HEK293T (cell line): ENCODE measurements at regions not wholly inside any gene's neighbourhood (a gene's known extent, or its start where the extent isn't known, plus 50 kb on each side); places are given as distances from the start of the nearest gene placed in this dataset.

Experiments used
- CTCF ChIA-PET: fragments of 350-600 bp; formaldehyde crosslinking; extraction: SDS; loops from one replicate; lab custom pipeline; 2021; ENCODE audit warnings: antibody characterized with exemption, inconsistent platforms; lab: Yijun Ruan, JAX
- POLR2A ChIA-PET: fragments of 350-600 bp; formaldehyde crosslinking; extraction: SDS; loops from one replicate; lab custom pipeline; 2020; ENCODE audit warnings: antibody characterized with exemption, inconsistent platforms; lab: Yijun Ruan, JAX
- DNase-seq: peaks from one replicate; pipeline ENCODE4 v3.0.0; 2012; ENCODE audit warnings: mixed read lengths; ENCODE audit errors: extremely low spot score
- ARNT ChIP-seq: fragments of 450-650 bp; IDR thresholded peaks from 2 replicates; pipeline ENCODE4 v1.6.1; 2017; ENCODE audit warnings: mild to moderate bottlenecking
- BHLHE40 ChIP-seq: fragments of 450-650 bp; IDR thresholded peaks from 2 replicates; pipeline ENCODE4 v1.6.1; 2016; ENCODE audit warnings: mild to moderate bottlenecking, moderate library complexity, borderline replicate concordance
- CTBP1 ChIP-seq: fragments of 450-650 bp; IDR thresholded peaks from 2 replicates; pipeline ENCODE4 v1.6.1; 2016; ENCODE audit warnings: borderline replicate concordance
- ELF4 ChIP-seq: fragments of 450-650 bp; IDR thresholded peaks from 2 replicates; pipeline ENCODE4 v1.6.1; 2017; ENCODE audit warnings: antibody characterized with exemption
- FOXA1 ChIP-seq: fragments of 450-650 bp; IDR thresholded peaks from 2 replicates; pipeline ENCODE4 v1.6.1; 2016; ENCODE audit warnings: mild to moderate bottlenecking
- FOXK2 ChIP-seq: fragments of 450-650 bp; IDR thresholded peaks from 2 replicates; pipeline ENCODE4 v1.6.1; 2016; ENCODE audit warnings: mild to moderate bottlenecking
- FOXM1 ChIP-seq: fragments of 450-650 bp; IDR thresholded peaks from 2 replicates; pipeline ENCODE4 v1.6.1; 2017; ENCODE audit warnings: mild to moderate bottlenecking, borderline replicate concordance
- HDGF ChIP-seq: fragments of 450-650 bp; IDR thresholded peaks from 2 replicates; pipeline ENCODE4 v1.6.1; 2017; ENCODE audit warnings: antibody characterized with exemption, borderline replicate concordance
- L3MBTL2 ChIP-seq: fragments of 450-650 bp; conservative IDR thresholded peaks from 2 replicates; pipeline ENCODE4 v1.6.1; 2016; ENCODE audit warnings: mild to moderate bottlenecking
- LEF1 ChIP-seq: fragments of 450-650 bp; IDR thresholded peaks from 2 replicates; pipeline ENCODE4 v1.6.1; 2017; ENCODE audit warnings: mild to moderate bottlenecking, borderline replicate concordance
- NFRKB ChIP-seq: fragments of 450-650 bp; IDR thresholded peaks from 2 replicates; pipeline ENCODE4 v1.6.1; 2016; ENCODE audit warnings: mild to moderate bottlenecking, moderate library complexity
- PKNOX1 ChIP-seq: fragments of 450-650 bp; IDR thresholded peaks from 2 replicates; pipeline ENCODE4 v1.6.1; 2016
- SP1 ChIP-seq: fragments of 450-650 bp; IDR thresholded peaks from 2 replicates; pipeline ENCODE4 v1.6.1; 2017
- SUZ12 ChIP-seq: fragments of 450-650 bp; IDR thresholded peaks from 2 replicates; pipeline ENCODE4 v1.6.1; 2016; ENCODE audit warnings: mild to moderate bottlenecking
- TARDBP ChIP-seq: fragments of 450-650 bp; IDR thresholded peaks from 2 replicates; pipeline ENCODE4 v1.6.1; 2016
- ZNF384 ChIP-seq: fragments of 450-650 bp; IDR thresholded peaks from 2 replicates; pipeline ENCODE4 v1.6.1; 2016

- ChIA-PET POLR2A (no interaction called here), CTCF (interaction anchor here (1.2 to 4.1 kb wide), 2 partner anchors 8 to 14 kb away, joined by 8 to 14 read pairs; no protein-coding TSS in a partner anchor)
- TF ChIP-seq LEF1 (no peak), ARNT (no peak), SUZ12 (no peak)
- DNase-seq = no peak
Observed at GRCh38 chr5:174303437-174304045, 258.0 kb downstream of the NSG2 start.

- TF ChIP-seq HDGF (no peak), FOXM1 (no peak), ELF4 (no peak), LEF1 (no peak), L3MBTL2 (no peak), BHLHE40 (no peak), CTBP1 (no peak), ARNT (no peak), FOXK2 (no peak), SP1 (no peak), TARDBP (no peak), ZNF384 (no peak), PKNOX1 (no peak), NFRKB (no peak), SUZ12 (no peak), FOXA1 (no peak)
- ChIA-PET CTCF (no interaction called here), POLR2A (no interaction called here)
- DNase-seq = no peak
Observed at GRCh38 chr5:174305241-174305681, 259.8 kb downstream of the NSG2 start.

DNA sequence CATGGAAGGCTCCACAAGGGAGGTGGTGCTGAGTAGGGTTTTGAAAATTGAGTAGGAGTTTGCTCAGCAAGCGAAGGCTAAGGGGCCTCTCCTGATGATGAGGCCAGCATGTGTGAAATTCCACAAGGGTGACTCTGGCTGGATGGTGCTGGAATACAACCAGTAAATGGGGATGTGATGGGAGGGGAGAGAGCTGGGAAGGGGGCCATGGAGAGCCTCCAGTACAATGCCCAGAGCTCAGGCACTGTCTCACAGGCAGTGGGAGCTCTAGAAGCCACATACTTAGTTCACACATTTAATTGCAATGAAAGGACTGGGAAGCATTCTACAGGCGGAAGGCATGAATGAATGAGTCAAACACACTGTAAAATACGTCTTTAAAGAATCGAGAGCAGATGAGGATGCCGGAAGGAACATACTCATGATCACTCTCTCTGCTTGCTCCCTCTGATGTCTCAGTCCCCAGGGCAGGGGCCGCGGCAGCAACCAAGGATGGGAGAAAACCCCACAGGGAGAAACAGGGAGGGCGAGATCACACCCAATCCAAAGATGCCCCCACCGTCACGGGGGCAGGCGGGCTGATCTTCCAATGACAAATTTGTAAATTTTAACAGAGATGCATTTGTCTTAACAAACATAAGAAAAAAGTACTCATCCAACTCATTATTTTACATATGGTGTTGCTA is 261.0 kb downstream of the NSG2 start:
- TF ChIP-seq ARNT (no peak), LEF1 (no peak), SP1 (no peak)
- DNase-seq = no peak
- ChIA-PET CTCF (interaction anchor here (1.6 kb wide), 1 partner anchor 11 kb away, joined by 5 read pairs; no protein-coding TSS in a partner anchor), POLR2A (no interaction called here)

GRCh38 chr5:174307031-174307408 is 261.5 kb downstream of the NSG2 start:
- CTCF ChIA-PET = interaction anchor here (1.6 kb wide), 1 partner anchor 10 kb away, joined by 5 read pairs; no protein-coding TSS in a partner anchor
- no peak for DNase-seq
- no peak for TF ChIP-seq TARDBP
- TF ChIP-seq FOXM1 = no peak
- TF ChIP-seq SP1 = no peak
- TF ChIP-seq L3MBTL2 = no peak
- no peak for TF ChIP-seq HDGF
- POLR2A ChIA-PET = no interaction called here

GRCh38 chr5:174307656-174308271 is 262.3 kb downstream of the NSG2 start:
- ChIA-PET POLR2A (no interaction called here), CTCF (interaction anchor here (0.6 to 1.6 kb wide), 2 partner anchors 10 to 11 kb away, joined by 3 to 5 read pairs; no protein-coding TSS in a partner anchor)
- TF ChIP-seq NFRKB = no peak
- TF ChIP-seq ZNF384 = no peak
- no peak for TF ChIP-seq FOXM1
- TF ChIP-seq L3MBTL2 = no peak
- no peak for TF ChIP-seq BHLHE40
- TF ChIP-seq FOXA1 = no peak
- TF ChIP-seq ELF4 = no peak
- TF ChIP-seq LEF1 = no peak
- TF ChIP-seq TARDBP = no peak
- TF ChIP-seq FOXK2 = no peak
- no peak for TF ChIP-seq ARNT
- TF ChIP-seq SUZ12 = no peak
- TF ChIP-seq HDGF = no peak
- TF ChIP-seq CTBP1 = no peak
- no peak for TF ChIP-seq PKNOX1
- TF ChIP-seq SP1 = no peak
- DNase-seq = no peak

DNA sequence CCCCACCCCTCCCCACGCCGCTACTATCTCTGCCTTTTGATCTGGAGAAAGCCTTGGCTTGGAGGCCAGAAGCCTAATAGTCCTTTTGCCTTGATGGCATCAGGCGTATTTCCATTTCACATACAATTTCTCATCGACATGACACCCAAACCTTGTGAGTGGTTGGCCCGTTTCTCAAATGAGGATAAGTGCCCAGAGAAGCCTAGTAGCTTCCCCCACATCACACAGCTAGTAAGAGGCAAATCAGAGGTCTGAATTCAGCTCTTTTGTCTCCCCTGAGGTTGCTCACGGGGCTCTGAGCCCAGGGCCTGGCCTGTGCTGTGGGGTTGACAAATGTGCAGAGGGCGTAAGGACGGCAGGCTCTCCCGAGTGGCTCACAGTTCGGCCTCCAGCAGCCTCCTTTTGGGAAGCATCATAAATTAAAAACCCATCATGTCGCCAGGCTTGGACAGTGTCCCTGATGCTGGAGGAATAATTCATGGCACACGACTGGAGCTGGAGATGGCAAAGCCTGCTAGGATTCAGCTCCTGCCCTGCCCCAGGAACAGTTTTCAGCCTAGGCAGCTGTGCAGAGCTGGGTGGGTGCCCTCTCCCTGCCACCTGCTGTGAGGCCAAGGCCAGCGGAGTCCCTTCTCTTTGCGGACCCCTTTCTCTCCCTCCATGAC is 263.8 kb downstream of the NSG2 start:
- DNase-seq = no peak
- ChIA-PET CTCF (interaction anchor here (4.5 kb wide), 1 partner anchor 263 kb away, joined by 52 read pairs; the partner anchor contains the start of gene NSG2), POLR2A (no interaction called here)
- TF ChIP-seq ARNT (no peak), FOXA1 (no peak), ELF4 (no peak), CTBP1 (no peak), LEF1 (no peak), HDGF (no peak), ZNF384 (no peak)
